H1 (cell line): ENCODE measurements at regions not wholly inside any gene's neighbourhood (a gene's known extent, or its start where the extent isn't known, plus 50 kb on each side); places are given as distances from the start of the nearest gene placed in this dataset.
"Not testable (repeated sequence)": the region's sequence is repeated elsewhere in the genome, so short reads cannot be mapped to it uniquely, and the experiment has no call there.

Experiments used
- CTCF ChIA-PET: fragments of 300-600 bp; sonication (Branson Sonifier 250); formaldehyde crosslinking; loops from one replicate; lab custom pipeline; 2021; ENCODE audit not compliant: partially characterized antibody; lab: Charles Lee
- POLR2A ChIA-PET: fragments of 300-600 bp; sonication (Branson Sonifier 250); formaldehyde crosslinking; loops from one replicate; lab custom pipeline; 2021; ENCODE audit warnings: inconsistent platforms; ENCODE audit not compliant: partially characterized antibody; lab: Charles Lee
- DNase-seq, 2 experiments: peaks; one replicate each; pipeline versions ENCODE4 v3.0.0 to v3.0.0-alpha.2; 2010 to 2022; ENCODE audit warnings: low spot score in 2 of 2, low read depth in 1 of 2, mixed read lengths in 1 of 2
- FAIRE-seq: peaks from 2 replicates; lab custom pipeline; 2011; peaks lifted over from hg19 to GRCh38; lab: Jason Lieb, UNC
- H2AFZ ChIP-seq: 2 replicates; pipeline ENCODE4 v1.8.1; 2012; ENCODE audit warnings: low read length, inconsistent platforms
- H2AK5ac ChIP-seq: 2 replicates; pipeline ENCODE4 v1.6.1; 2013; ENCODE audit warnings: low read depth, low read length
- H2BK120ac ChIP-seq: replicated peaks from 2 replicates; pipeline ENCODE3; 2013; ENCODE audit warnings: low read depth, low read length, inconsistent platforms
- H2BK12ac ChIP-seq: 2 replicates; pipeline ENCODE4 v1.6.1; 2013; ENCODE audit warnings: low read depth, low read length
- H2BK15ac ChIP-seq: 2 replicates; pipeline ENCODE4 v1.6.1; 2013; ENCODE audit warnings: low read length
- H2BK20ac ChIP-seq: 2 replicates; pipeline ENCODE4 v1.6.1; 2013; ENCODE audit warnings: low read length
- H2BK5ac ChIP-seq: 2 replicates; pipeline ENCODE4 v1.6.1; 2013; ENCODE audit warnings: low read depth, low read length
- H3K14ac ChIP-seq: 2 replicates; pipeline ENCODE4 v1.6.1; 2013; ENCODE audit warnings: inconsistent platforms; ENCODE audit not compliant: insufficient read length
- H3K18ac ChIP-seq: 2 replicates; pipeline ENCODE4 v1.6.1; 2013; ENCODE audit warnings: low read length; ENCODE audit errors: extremely low read depth
- H3K23ac ChIP-seq: 2 replicates; pipeline ENCODE4 v1.6.1; 2013; ENCODE audit warnings: inconsistent platforms; ENCODE audit not compliant: insufficient read length
- H3K23me2 ChIP-seq: 2 replicates; pipeline ENCODE4 v1.6.1; 2013; ENCODE audit warnings: low read depth, low read length
- H3K27ac ChIP-seq: 2 replicates; pipeline ENCODE4 v1.6.1; 2011; ENCODE audit warnings: low read depth, low read length, inconsistent platforms
- H3K27me3 ChIP-seq, 4 experiments: replicated peaks in 1 of 4; 1 replicate in 1 of 4; 2 replicates in 3 of 4; pipeline versions ENCODE4 v1.6.1 to v1.8.1; 2011 to 2013; ENCODE audit warnings: low read length in 3 of 4, mild to moderate bottlenecking in 3 of 4, inconsistent platforms in 2 of 4, mixed read lengths in 2 of 4, moderate library complexity in 1 of 4; ENCODE audit not compliant: control insufficient read depth in 3 of 4, insufficient read depth in 3 of 4; ENCODE audit errors: extremely low read depth in 1 of 4
- H3K36me3 ChIP-seq, 4 experiments: 2 replicates each; pipeline versions ENCODE4 v1.6.1 to v1.8.1; 2011 to 2013; ENCODE audit warnings: mild to moderate bottlenecking in 4 of 4, low read length in 3 of 4, moderate library complexity in 2 of 4, control low read depth in 1 of 4, inconsistent platforms in 1 of 4; ENCODE audit not compliant: insufficient read depth in 4 of 4, control insufficient read depth in 2 of 4
- H3K4ac ChIP-seq: replicated peaks from 2 replicates; pipeline ENCODE3; 2013; ENCODE audit warnings: low read length, low read depth, mixed read lengths, inconsistent platforms; ENCODE audit not compliant: insufficient read length
- H3K4me1 ChIP-seq, 4 experiments: replicated peaks in 1 of 4; 1 replicate in 1 of 4; 2 replicates in 3 of 4; pipeline versions ENCODE4 v1.6.1 to v1.8.1; 2011 to 2013; ENCODE audit warnings: low read length in 3 of 4, inconsistent platforms in 2 of 4, mixed read lengths in 1 of 4; ENCODE audit not compliant: insufficient read depth in 4 of 4, control insufficient read depth in 3 of 4
- H3K4me2 ChIP-seq, 2 experiments: 2 replicates each; pipeline versions ENCODE4 v1.6.1 to v1.8.1; 2011 to 2013; ENCODE audit warnings: low read depth in 2 of 2, low read length in 2 of 2, control low read depth in 1 of 2, inconsistent platforms in 1 of 2, mild to moderate bottlenecking in 1 of 2; ENCODE audit not compliant: insufficient read depth in 1 of 2
- H3K4me3 ChIP-seq, 4 experiments: fragments of 200-600, 300-600 bp in 1 of 4; sonication (generic), shearing (Covaris generic), sonication (Bioruptor Twin) in 1 of 4; 2 replicates each; pipeline versions ENCODE4 v1.5.1 to v1.8.1; 2011 to 2016; ENCODE audit warnings: low read length in 4 of 4, low read depth in 3 of 4, control low read depth in 2 of 4, inconsistent platforms in 2 of 4, mild to moderate bottlenecking in 2 of 4, mixed read lengths in 1 of 4, moderate library complexity in 1 of 4; ENCODE audit not compliant: insufficient read depth in 2 of 4; ENCODE audit errors: extremely low read depth in 1 of 4
- H3K56ac ChIP-seq: replicated peaks from 2 replicates; pipeline ENCODE3; 2013; ENCODE audit warnings: low read depth, mild to moderate bottlenecking, mixed read lengths, low read length, inconsistent platforms; ENCODE audit not compliant: insufficient read length
- H3K79me1 ChIP-seq: 2 replicates; pipeline ENCODE4 v1.6.1; 2013; ENCODE audit warnings: low read depth, low read length, control low read depth
- H3K79me2 ChIP-seq, 2 experiments: 2 replicates each; pipeline versions ENCODE4 v1.6.1 to v1.8.1; 2012 to 2013; ENCODE audit warnings: low read length in 2 of 2, mild to moderate bottlenecking in 2 of 2, inconsistent platforms in 1 of 2; ENCODE audit not compliant: insufficient read depth in 2 of 2, control insufficient read depth in 1 of 2
- H3K9ac ChIP-seq, 4 experiments: replicated peaks in 1 of 4; 1 replicate in 1 of 4; 2 replicates in 3 of 4; pipeline versions ENCODE4 v1.6.1 to v1.8.1; 2011 to 2013; ENCODE audit warnings: low read depth in 3 of 4, low read length in 3 of 4, control low read depth in 2 of 4, mild to moderate bottlenecking in 2 of 4, moderate library complexity in 2 of 4, inconsistent platforms in 1 of 4; ENCODE audit errors: extremely low read depth in 1 of 4
- H3K9me3 ChIP-seq, 2 experiments: 2 replicates each; pipeline versions ENCODE4 v1.6.1 to v1.8.1; 2012 to 2013; ENCODE audit warnings: mild to moderate bottlenecking in 2 of 2, moderate library complexity in 2 of 2, control low read depth in 1 of 2, inconsistent platforms in 1 of 2, low read depth in 1 of 2, low read length in 1 of 2, mixed read lengths in 1 of 2; ENCODE audit not compliant: insufficient read depth in 2 of 2
- H4K20me1 ChIP-seq, 2 experiments: replicated peaks in 1 of 2; 2 replicates each; pipeline versions ENCODE3 to v1.8.1; 2011 to 2013; ENCODE audit warnings: inconsistent platforms in 2 of 2, low read length in 2 of 2, mild to moderate bottlenecking in 1 of 2; ENCODE audit not compliant: insufficient read depth in 2 of 2, control insufficient read depth in 1 of 2
- H4K5ac ChIP-seq: 2 replicates; pipeline ENCODE4 v1.6.1; 2013; ENCODE audit warnings: low read length, low read depth, mixed read lengths, inconsistent platforms; ENCODE audit not compliant: insufficient read length
- H4K8ac ChIP-seq: 2 replicates; pipeline ENCODE4 v1.8.0; 2013; ENCODE audit warnings: mild to moderate bottlenecking, moderate library complexity, low read length, inconsistent platforms; ENCODE audit not compliant: insufficient read depth; ENCODE audit errors: extremely low read depth
- H4K91ac ChIP-seq: replicated peaks from 2 replicates; pipeline ENCODE3; 2013; ENCODE audit warnings: low read length, mixed read lengths, inconsistent platforms; ENCODE audit not compliant: insufficient read length
- EP300 ChIP-seq, 2 experiments: IDR thresholded peaks; 1 replicate in 1 of 2; 2 replicates in 1 of 2; pipeline ENCODE4 v1.6.1; 2011 to 2012; ENCODE audit warnings: low read depth in 2 of 2, low read length in 2 of 2, mild to moderate bottlenecking in 2 of 2, borderline replicate concordance in 1 of 2, inconsistent platforms in 1 of 2, moderate library complexity in 1 of 2
- WGBS, 2 experiments: shearing (Covaris generic) in 1 of 2; methylation state at CpG; one replicate each; pipeline versions ENCODE4 v1.1.6 to v1.1.7; 2013 to 2015; ENCODE audit warnings: low lambda C conversion rate in 2 of 2, mixed read lengths in 2 of 2, inconsistent platforms in 1 of 2, low coverage in 1 of 2, missing lambda C conversion rate in 1 of 2; ENCODE audit not compliant: insufficient replicate concordance in 2 of 2, insufficient coverage in 1 of 2, insufficient read length in 1 of 2; ENCODE audit errors: extremely low coverage in 1 of 2, missing lambda C conversion rate in 1 of 2; 5-methylcytosine and 5-hydroxymethylcytosine counted together

DNA sequence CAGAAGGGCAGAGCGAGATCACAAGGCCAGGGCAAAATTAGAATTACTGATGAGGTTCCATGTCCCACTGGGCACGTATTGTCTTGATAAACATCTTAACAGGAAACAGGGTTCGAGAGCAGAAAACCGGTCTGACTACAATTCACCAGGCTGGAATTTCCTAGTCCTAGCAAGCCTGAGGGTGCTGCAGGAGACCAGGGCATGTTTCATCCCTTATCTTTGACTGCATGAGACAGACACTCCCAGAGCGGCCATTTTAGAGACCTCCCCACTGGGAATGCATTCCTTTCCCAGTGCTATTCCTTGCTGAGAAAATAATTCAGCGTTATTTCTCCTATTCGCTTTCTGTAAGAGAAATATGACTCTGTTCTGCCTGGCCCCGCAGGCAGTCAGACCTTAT is 228.5 kb upstream of the IZUMO3 start:
- H4K5ac ChIP-seq, FAIRE-seq, H2BK5ac ChIP-seq, H3K4me3 ChIP-seq, H3K56ac ChIP-seq, H3K23ac ChIP-seq, H3K4ac ChIP-seq, H2BK20ac ChIP-seq, H4K8ac ChIP-seq, H3K36me3 ChIP-seq, H4K91ac ChIP-seq, H3K9ac ChIP-seq, POLR2A ChIA-PET, H2BK120ac ChIP-seq, H3K4me2 ChIP-seq, H3K18ac ChIP-seq, H2AK5ac ChIP-seq, H2BK12ac ChIP-seq, H3K79me2 ChIP-seq, H3K27me3 ChIP-seq, H3K23me2 ChIP-seq, H3K4me1 ChIP-seq, H3K27ac ChIP-seq, CTCF ChIA-PET, H3K79me1 ChIP-seq, H4K20me1 ChIP-seq, H2BK15ac ChIP-seq, H3K14ac ChIP-seq, H2AFZ ChIP-seq: not testable (repeated sequence)
- WGBS, 2 experiments = 96% methylated on average over 8 of the region's 8 CpGs; no CpG with 5 or more reads in 1 of the 2 experiments
- TF ChIP-seq EP300 (IDR thresholded peaks at IDR 0.05; ENCODE audit: borderline replicate concordance in 1 of 2, low read depth in 2 of 2, low read length in 2 of 2) = peak in 1 of 2 experiments; percentile 96; a peak in 1 of 3 replicates
- H3K9me3 ChIP-seq = peaks cover 13 to 18% of the 10 kb centered on the region in 2 experiments; a peak in 3 of 4 replicates
- peak in 1 of 2 experiments; percentile 64 for DNase-seq
